Gastrocnemius medialis (tissue), 4 donors: ENCODE measurements at regions not wholly inside any gene's neighbourhood (a gene's known extent, or its start where the extent isn't known, plus 50 kb on each side); places are given as distances from the start of the nearest gene placed in this dataset.

Source experiments
- POLR2A ChIP-seq, 2 donors: fragments of 450-650 bp; IDR thresholded peaks; one replicate each; pipeline ENCODE4 v1.6.1; 2017; ENCODE audit warnings: antibody characterized with exemption in 2 of 2, mild to moderate bottlenecking in 2 of 2, moderate library complexity in 2 of 2
- TF ChIP-seq, protein P1 (sequence below), 5 experiments: fragments of 450-650 bp in 3 of 5; fragments of 200-600 bp in 2 of 5; sonication (generic) in 2 of 5; IDR thresholded peaks in 4 of 5; conservative IDR thresholded peaks in 1 of 5; 1 replicate in 4 of 5; 2 replicates in 1 of 5; pipeline ENCODE4 v1.5.1; 2016 to 2019; ENCODE audit warnings: antibody characterized with exemption in 5 of 5, mild to moderate bottlenecking in 3 of 5, moderate library complexity in 3 of 5

DNA sequence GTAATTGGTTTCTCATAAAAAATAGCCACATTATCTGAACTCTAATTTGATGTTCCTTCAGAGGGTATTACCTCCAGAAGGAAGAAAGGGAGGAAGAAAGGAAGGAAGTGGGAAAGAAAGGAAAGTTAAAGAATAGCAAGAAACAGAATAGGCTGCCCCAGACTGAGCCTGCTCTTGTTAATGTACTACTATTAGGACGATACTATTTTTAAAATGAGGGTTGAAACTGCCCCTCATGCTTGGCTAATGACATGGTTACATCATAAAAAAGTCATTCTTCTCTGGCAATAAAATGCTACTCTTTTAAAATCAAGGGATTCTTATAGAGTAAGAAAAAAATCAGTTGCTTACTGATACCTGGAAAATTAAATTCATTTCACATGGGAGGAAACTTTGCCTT, 253.0 kb downstream of the KTN1 start:
- no peak for TF ChIP-seq POLR2A (IDR thresholded peaks at IDR 0.05)
- TF ChIP-seq, protein P1, sequence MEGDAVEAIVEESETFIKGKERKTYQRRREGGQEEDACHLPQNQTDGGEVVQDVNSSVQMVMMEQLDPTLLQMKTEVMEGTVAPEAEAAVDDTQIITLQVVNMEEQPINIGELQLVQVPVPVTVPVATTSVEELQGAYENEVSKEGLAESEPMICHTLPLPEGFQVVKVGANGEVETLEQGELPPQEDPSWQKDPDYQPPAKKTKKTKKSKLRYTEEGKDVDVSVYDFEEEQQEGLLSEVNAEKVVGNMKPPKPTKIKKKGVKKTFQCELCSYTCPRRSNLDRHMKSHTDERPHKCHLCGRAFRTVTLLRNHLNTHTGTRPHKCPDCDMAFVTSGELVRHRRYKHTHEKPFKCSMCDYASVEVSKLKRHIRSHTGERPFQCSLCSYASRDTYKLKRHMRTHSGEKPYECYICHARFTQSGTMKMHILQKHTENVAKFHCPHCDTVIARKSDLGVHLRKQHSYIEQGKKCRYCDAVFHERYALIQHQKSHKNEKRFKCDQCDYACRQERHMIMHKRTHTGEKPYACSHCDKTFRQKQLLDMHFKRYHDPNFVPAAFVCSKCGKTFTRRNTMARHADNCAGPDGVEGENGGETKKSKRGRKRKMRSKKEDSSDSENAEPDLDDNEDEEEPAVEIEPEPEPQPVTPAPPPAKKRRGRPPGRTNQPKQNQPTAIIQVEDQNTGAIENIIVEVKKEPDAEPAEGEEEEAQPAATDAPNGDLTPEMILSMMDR (IDR thresholded peaks at IDR 0.05 in 4 of 5, conservative IDR thresholded peaks at IDR 0.05 in 1 of 5): no peak
